Left lung (tissue), 4 donors: ENCODE measurements at regions not wholly inside any gene's neighbourhood (a gene's known extent, or its start where the extent isn't known, plus 50 kb on each side); places are given as distances from the start of the nearest gene placed in this dataset.

Experiments
- ATAC-seq: fragments of 200-7000 bp; cut with Tn5 transposase; one replicate; pipeline ENCODE4 v1.9.1; 2020; ENCODE audit warnings: moderate library complexity
- DNase-seq, 4 donors: peaks; one replicate each; pipeline ENCODE4 v3.0.0-alpha.2; 2013 to 2020
- H3K27ac ChIP-seq, 2 donors: fragments of 200-600 bp; sonication (generic) in 1 of 2; one replicate each; pipeline versions ENCODE4 v1.5.0 to v1.8.0; 2020 to 2021
- H3K27me3 ChIP-seq, 2 donors: fragments of 200-600 bp; sonication (generic) in 1 of 2; one replicate each; pipeline versions ENCODE4 v1.5.0 to v1.8.0; 2020 to 2021
- H3K36me3 ChIP-seq, 2 donors: fragments of 200-600 bp; sonication (generic) in 1 of 2; one replicate each; pipeline versions ENCODE4 v1.5.0 to v1.8.0; 2020 to 2021
- H3K4me1 ChIP-seq, 2 donors: fragments of 200-600 bp; one replicate each; pipeline ENCODE4 v1.8.0; 2021
- H3K4me3 ChIP-seq, 2 donors: fragments of 200-600 bp; sonication (generic) in 1 of 2; one replicate each; pipeline versions ENCODE4 v1.5.0 to v1.8.0; 2020 to 2021; ENCODE audit warnings: mild to moderate bottlenecking in 1 of 2
- H3K9me3 ChIP-seq, 2 donors: fragments of 200-600 bp; sonication (generic) in 1 of 2; one replicate each; pipeline versions ENCODE4 v1.5.0 to v1.8.0; 2020 to 2021
- intact Hi-C, 2 donors: fragments of 100-400 bp; cut with DNase I; formaldehyde crosslinking; loops; one replicate each; pipeline versions ENCODE4 v1.11.2 to v1.14.2; 2022
- TF ChIP-seq, protein P1 (sequence below), 2 donors: fragments of 200-600 bp; sonication (generic) in 1 of 2; IDR thresholded peaks; one replicate each; pipeline versions ENCODE4 v1.5.0 to v1.8.0; 2021; ENCODE audit warnings: antibody characterized with exemption in 2 of 2
- donor health status: DM: no; HTN: yes; CAD: no.
- donor health status: DM: no; HTN: no; CAD: no.

- H3K27ac ChIP-seq, result no peak overlapping the region
- H3K9me3 ChIP-seq, result no peaks in the 10 kb centered on the region
- no peak for DNase-seq
- H3K36me3 ChIP-seq, result no peaks in the 10 kb centered on the region
- H3K4me1 ChIP-seq, result no peaks in the 10 kb centered on the region
- no peak for ATAC-seq
- no peaks in the 10 kb centered on the region for H3K27me3 ChIP-seq
- no peak overlapping the region for H3K4me3 ChIP-seq
- TF ChIP-seq, protein P1, sequence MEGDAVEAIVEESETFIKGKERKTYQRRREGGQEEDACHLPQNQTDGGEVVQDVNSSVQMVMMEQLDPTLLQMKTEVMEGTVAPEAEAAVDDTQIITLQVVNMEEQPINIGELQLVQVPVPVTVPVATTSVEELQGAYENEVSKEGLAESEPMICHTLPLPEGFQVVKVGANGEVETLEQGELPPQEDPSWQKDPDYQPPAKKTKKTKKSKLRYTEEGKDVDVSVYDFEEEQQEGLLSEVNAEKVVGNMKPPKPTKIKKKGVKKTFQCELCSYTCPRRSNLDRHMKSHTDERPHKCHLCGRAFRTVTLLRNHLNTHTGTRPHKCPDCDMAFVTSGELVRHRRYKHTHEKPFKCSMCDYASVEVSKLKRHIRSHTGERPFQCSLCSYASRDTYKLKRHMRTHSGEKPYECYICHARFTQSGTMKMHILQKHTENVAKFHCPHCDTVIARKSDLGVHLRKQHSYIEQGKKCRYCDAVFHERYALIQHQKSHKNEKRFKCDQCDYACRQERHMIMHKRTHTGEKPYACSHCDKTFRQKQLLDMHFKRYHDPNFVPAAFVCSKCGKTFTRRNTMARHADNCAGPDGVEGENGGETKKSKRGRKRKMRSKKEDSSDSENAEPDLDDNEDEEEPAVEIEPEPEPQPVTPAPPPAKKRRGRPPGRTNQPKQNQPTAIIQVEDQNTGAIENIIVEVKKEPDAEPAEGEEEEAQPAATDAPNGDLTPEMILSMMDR (IDR thresholded peaks at IDR 0.05), result no peak
- intact Hi-C loops, result no loop called here
Observed at GRCh38 chr15:69538379-69538778, 85.8 kb downstream of the RPLP1 start.

DNA sequence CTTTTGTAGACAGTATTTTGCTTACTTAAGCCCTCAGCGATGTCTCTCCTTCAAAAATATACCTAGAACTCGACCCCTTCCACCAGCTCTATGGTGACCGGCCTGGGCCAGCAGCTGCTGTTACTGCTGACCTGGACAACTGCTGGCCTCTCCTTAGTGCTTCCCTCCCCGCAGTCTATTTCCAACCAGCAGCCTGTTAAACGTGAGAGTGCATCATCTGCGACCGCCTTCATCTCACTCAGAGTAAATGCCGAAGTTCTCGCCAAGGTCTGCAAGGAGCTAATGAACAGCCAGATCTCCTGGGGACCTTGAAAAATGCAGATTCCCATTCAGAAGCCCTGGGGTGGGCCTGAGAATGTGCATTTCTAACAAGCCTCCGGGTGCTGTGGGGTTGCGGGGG lies 86.7 kb downstream of the RPLP1 start:
- no peak overlapping the region for H3K27ac ChIP-seq
- DNase-seq (no peak), ATAC-seq (no peak)
- no peaks in the 10 kb centered on the region for H3K4me1 ChIP-seq
- TF ChIP-seq, protein P1 (IDR thresholded peaks at IDR 0.05), result no peak
- intact Hi-C loops, result no loop called here
- no peaks in the 10 kb centered on the region for H3K36me3 ChIP-seq
- H3K9me3 ChIP-seq, result no peaks in the 10 kb centered on the region
- H3K4me3 ChIP-seq, result no peak overlapping the region
- peaks cover 0 to 2% of the 10 kb centered on the region in 2 donors for H3K27me3 ChIP-seq

- DNase-seq, result no peak
- H3K27ac ChIP-seq, result no peak overlapping the region
- TF ChIP-seq, protein P1 (IDR thresholded peaks at IDR 0.05), result no peak
- no peaks in the 10 kb centered on the region for H3K9me3 ChIP-seq
- intact Hi-C loops, result no loop called here
- no peaks in the 10 kb centered on the region for H3K4me1 ChIP-seq
- ATAC-seq, result no peak
- peaks cover 0 to 10% of the 10 kb centered on the region in 2 donors for H3K27me3 ChIP-seq
- no peak overlapping the region for H3K4me3 ChIP-seq
- no peaks in the 10 kb centered on the region for H3K36me3 ChIP-seq
Observed at GRCh38 chr15:69540622-69541021, 88.0 kb downstream of the RPLP1 start.

DNA sequence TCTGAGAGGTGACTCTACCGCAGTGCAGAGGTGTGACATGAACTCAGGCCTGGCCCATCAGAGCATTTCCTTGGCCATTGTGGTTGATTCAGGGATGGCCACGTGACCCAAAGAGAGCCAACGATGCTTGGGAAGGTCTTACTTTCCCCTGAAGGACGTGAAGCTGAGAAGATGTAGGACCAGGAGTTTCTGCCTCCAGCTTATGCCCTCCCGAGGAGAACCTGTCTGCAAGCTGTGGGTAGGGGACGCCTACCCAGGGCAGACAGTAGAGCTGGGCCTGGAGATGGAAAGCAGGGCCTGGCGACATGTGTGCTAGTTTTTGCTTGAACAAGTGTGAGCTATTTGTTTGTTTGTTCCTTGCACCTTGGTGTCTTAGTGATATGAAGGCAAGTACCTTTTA lies 89.4 kb downstream of the RPLP1 start:
- Histone ChIP-seq H3K4me1 (no peaks in the 10 kb centered on the region), H3K27me3 (peaks cover 0 to 10% of the 10 kb centered on the region in 2 donors), H3K27ac (no peak overlapping the region), H3K4me3 (no peak overlapping the region), H3K36me3 (no peaks in the 10 kb centered on the region), H3K9me3 (no peaks in the 10 kb centered on the region)
- intact Hi-C loops, result no loop called here
- ATAC-seq (no peak), DNase-seq (no peak)
- TF ChIP-seq, protein P1 (IDR thresholded peaks at IDR 0.05), result no peak

DNA sequence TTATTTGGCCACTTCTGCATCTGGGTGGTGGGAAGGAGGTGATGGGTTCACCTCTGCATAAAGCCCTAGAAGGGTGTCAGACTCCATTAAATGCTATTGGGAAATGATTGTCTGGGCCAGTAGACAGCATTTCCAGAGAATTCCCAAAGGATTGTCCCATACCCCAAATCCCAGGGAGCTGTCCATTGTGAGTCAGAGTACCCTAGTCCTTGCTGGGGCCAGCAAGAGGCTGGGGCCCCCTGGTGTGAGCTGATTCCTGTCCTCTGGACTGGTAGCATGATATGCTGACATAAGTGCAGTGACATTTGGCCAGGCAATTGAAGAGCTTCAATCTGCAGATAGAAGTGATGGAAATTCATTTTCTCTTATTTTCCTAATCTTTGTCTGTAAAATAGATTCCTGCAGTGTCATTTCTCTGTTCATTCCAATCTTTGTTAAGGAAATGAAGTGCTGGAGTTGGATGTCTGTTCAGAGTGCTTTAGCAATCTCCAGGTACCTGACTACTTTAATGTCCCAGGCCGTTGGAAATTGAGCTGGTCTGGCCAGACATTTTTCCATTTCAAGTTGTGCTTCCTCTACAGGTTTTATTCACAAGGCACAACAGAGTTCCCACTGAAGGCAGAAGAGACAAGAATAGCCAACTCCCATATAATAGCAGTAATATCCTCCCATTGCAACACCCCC lies 91.2 kb downstream of the RPLP1 start:
- Histone ChIP-seq H3K4me1 (no peaks in the 10 kb centered on the region), H3K27me3 (peaks cover 0 to 10% of the 10 kb centered on the region in 2 donors), H3K27ac (no peak overlapping the region), H3K36me3 (no peaks in the 10 kb centered on the region), H3K9me3 (no peaks in the 10 kb centered on the region), H3K4me3 (no peak overlapping the region)
- ATAC-seq, result no peak
- TF ChIP-seq, protein P1 (IDR thresholded peaks at IDR 0.05), result no peak
- intact Hi-C loops, result no loop called here
- no peak for DNase-seq
